ENCODE measurements at regions not wholly inside any gene's neighbourhood (a gene's known extent, or its start where the extent isn't known, plus 50 kb on each side); places are given as distances from the start of the nearest gene placed in this dataset.

- no peak for TF ChIP-seq CSDC2 (CRISPR knock-in tag; IDR thresholded peaks at IDR 0.05)
- TF ChIP-seq PPARA (CRISPR knock-in tag; IDR thresholded peaks at IDR 0.05; ENCODE audit: borderline replicate concordance): no peak
- no peak for TF ChIP-seq ZC3H10 (CRISPR knock-in tag; IDR thresholded peaks at IDR 0.05)
- TF ChIP-seq TOX (CRISPR knock-in tag; IDR thresholded peaks at IDR 0.05; ENCODE audit: borderline replicate concordance): no peak
- TF ChIP-seq POU6F1 (CRISPR knock-in tag; IDR thresholded peaks at IDR 0.05; ENCODE audit: borderline replicate concordance, low read depth): no peak
- no peak for TF ChIP-seq CSRNP3 (CRISPR knock-in tag; IDR thresholded peaks at IDR 0.05)
Measured at GRCh38 chr6:168242940-168243225, 76.7 kb downstream of the DACT2 start.

Data from SK-N-SH treated with all-trans-retinoic acid at 6 μM for 48 hours (cell line).